Adrenal gland (tissue), 5 donors: ENCODE measurements at regions not wholly inside any gene's neighbourhood (a gene's known extent, or its start where the extent isn't known, plus 50 kb on each side); places are given as distances from the start of the nearest gene placed in this dataset.

Experiments used
- CTCF ChIP-seq, 6 experiments: fragments of 450-650 bp in 4 of 6; fragments of 200-600 bp in 2 of 6; sonication (generic) in 1 of 6; IDR thresholded peaks; 1 replicate in 5 of 6; 2 replicates in 1 of 6; pipeline versions ENCODE4 v1.5.1 to v1.8.0; 2016 to 2021; ENCODE audit warnings: antibody characterized with exemption in 6 of 6, mild to moderate bottlenecking in 2 of 6, moderate library complexity in 1 of 6
- POLR2A ChIP-seq, 2 donors: fragments of 450-650 bp; IDR thresholded peaks; one replicate each; pipeline ENCODE4 v1.6.1; 2017; ENCODE audit warnings: antibody characterized with exemption in 2 of 2, mild to moderate bottlenecking in 2 of 2, moderate library complexity in 1 of 2
- donor health status: DM: no; HTN: no; CAD: no.

GRCh38 chr2:184520441-184520840 lies 77.9 kb upstream of the ZNF804A start:
- TF ChIP-seq POLR2A (IDR thresholded peaks at IDR 0.05) (no peak), CTCF (IDR thresholded peaks at IDR 0.05) (no peak)
